KG1 (cell line): ENCODE measurements at regions not wholly inside any gene's neighbourhood (a gene's known extent, or its start where the extent isn't known, plus 50 kb on each side); places are given as distances from the start of the nearest gene placed in this dataset.
"Not testable (repeated sequence)": the region's sequence is repeated elsewhere in the genome, so short reads cannot be mapped to it uniquely, and the experiment has no call there.

Experiments
- DNase-seq: peaks from one replicate; lab custom pipeline; 2025; lab: John Stamatoyannopoulos, UW

- not testable (repeated sequence) for DNase-seq
These were observed 350.0 kb downstream of the GOLGA6L6 start for GRCh38 chr15:20191508-20192125.

GRCh38 chr15:20188611-20189010 lies 353.0 kb downstream of the GOLGA6L6 start:
- DNase-seq, result not testable (repeated sequence)

- not testable (repeated sequence) for DNase-seq
These were observed 353.9 kb downstream of the GOLGA6L6 start for GRCh38 chr15:20187370-20188355.

- DNase-seq, result not testable (repeated sequence)
These were observed 356.7 kb downstream of the GOLGA6L6 start for GRCh38 chr15:20184879-20185278.

- DNase-seq, result not testable (repeated sequence)
These were observed 373.4 kb downstream of the GOLGA6L6 start for GRCh38 chr15:20168221-20168620.

GRCh38 chr15:20153528-20153927 lies 388.1 kb downstream of the GOLGA6L6 start:
- DNase-seq, result not testable (repeated sequence)

GRCh38 chr15:20148679-20149078 lies 392.9 kb downstream of the GOLGA6L6 start:
- DNase-seq, result not testable (repeated sequence)

GRCh38 chr15:20148008-20148407 lies 393.6 kb downstream of the GOLGA6L6 start:
- DNase-seq, result not testable (repeated sequence)

- not testable (repeated sequence) for DNase-seq
These were observed 397.1 kb downstream of the GOLGA6L6 start for GRCh38 chr15:20144333-20145036.

GRCh38 chr15:20142906-20143305 lies 398.7 kb downstream of the GOLGA6L6 start:
- DNase-seq, result not testable (repeated sequence)

- DNase-seq, result not testable (repeated sequence)
These were observed 399.2 kb downstream of the GOLGA6L6 start for GRCh38 chr15:20142410-20142809.

- not testable (repeated sequence) for DNase-seq
These were observed 416.9 kb downstream of the GOLGA6L6 start for GRCh38 chr15:20124668-20125067.

- no peak for DNase-seq
These were observed 435.6 kb downstream of the GOLGA6L6 start for GRCh38 chr15:20106026-20106425.

GRCh38 chr15:20105011-20105990 lies 436.3 kb downstream of the GOLGA6L6 start:
- DNase-seq, result not testable (repeated sequence)

GRCh38 chr15:20104551-20104950 lies 437.0 kb downstream of the GOLGA6L6 start:
- DNase-seq, result not testable (repeated sequence)

- not testable (repeated sequence) for DNase-seq
These were observed 438.7 kb downstream of the GOLGA6L6 start for GRCh38 chr15:20102862-20103261.

- DNase-seq, result not testable (repeated sequence)
These were observed 439.4 kb downstream of the GOLGA6L6 start for GRCh38 chr15:20102209-20102608.

GRCh38 chr15:20101281-20101680 lies 440.3 kb downstream of the GOLGA6L6 start:
- not testable (repeated sequence) for DNase-seq

GRCh38 chr15:20100604-20101270 lies 440.9 kb downstream of the GOLGA6L6 start:
- DNase-seq, result not testable (repeated sequence)

GRCh38 chr15:20095699-20096303 lies 445.8 kb downstream of the GOLGA6L6 start:
- not testable (repeated sequence) for DNase-seq
